CD4-positive, alpha-beta T cell (primary cell): ENCODE measurements at regions not wholly inside any gene's neighbourhood (a gene's known extent, or its start where the extent isn't known, plus 50 kb on each side); places are given as distances from the start of the nearest gene placed in this dataset.

Experiments used
- ATAC-seq: fragments of 200-7000 bp; cut with Tn5 transposase; one replicate; pipeline ENCODE4 v1.10.0; 2022; ENCODE audit warnings: mild to moderate bottlenecking; ENCODE audit not compliant: poor library complexity
- CTCF ChIA-PET: fragments of 350-600 bp; sonication (Branson Sonifier 250); formaldehyde crosslinking; loops from one replicate; lab custom pipeline; 2021; ENCODE audit warnings: antibody characterized with exemption, inconsistent platforms; lab: Charles Lee
- POLR2A ChIA-PET: fragments of 350-600 bp; sonication (Branson Sonifier 250); formaldehyde crosslinking; loops from one replicate; lab custom pipeline; 2021; ENCODE audit warnings: antibody characterized with exemption, inconsistent platforms; lab: Charles Lee
- DNase-seq, 14 experiments: peaks; one replicate each; pipeline ENCODE4 v3.0.0-alpha.2; 2013 to 2020; ENCODE audit warnings: mixed read lengths in 2 of 14
- H3K27ac ChIP-seq, 2 donors: one replicate each; pipeline versions ENCODE4 v1.5.1 to v1.7.0; 2013; ENCODE audit warnings: low read length in 2 of 2, low read depth in 1 of 2, mild to moderate bottlenecking in 1 of 2
- H3K27me3 ChIP-seq, 2 experiments: 1 replicate in 1 of 2; 2 replicates in 1 of 2; pipeline versions ENCODE4 v1.6.1 to v1.7.0; 2013; ENCODE audit warnings: low read length in 2 of 2, control low read depth in 1 of 2, mild to moderate bottlenecking in 1 of 2, moderate library complexity in 1 of 2; ENCODE audit not compliant: insufficient read depth in 2 of 2, control insufficient read depth in 1 of 2
- H3K36me3 ChIP-seq: one replicate; pipeline ENCODE4 v1.6.1; 2013; ENCODE audit warnings: low read length, control low read depth; ENCODE audit not compliant: insufficient read depth
- H3K4me1 ChIP-seq: one replicate; pipeline ENCODE4 v1.6.1; 2013; ENCODE audit warnings: low read length, control low read depth; ENCODE audit not compliant: insufficient read depth
- H3K4me3 ChIP-seq: one replicate; pipeline ENCODE4 v1.5.1; 2013; ENCODE audit warnings: mild to moderate bottlenecking, low read length, moderate library complexity
- H3K9me3 ChIP-seq, 2 experiments: 1 replicate in 1 of 2; 2 replicates in 1 of 2; pipeline versions ENCODE4 v1.6.1 to v1.7.0; 2013; ENCODE audit warnings: low read length in 2 of 2, mild to moderate bottlenecking in 2 of 2, control low read depth in 1 of 2, moderate library complexity in 1 of 2; ENCODE audit not compliant: control insufficient read depth in 1 of 2, insufficient read depth in 1 of 2
- H3K27ac Mint-ChIP-seq: one replicate; pipeline ENCODE4 v1.8.0; 2020; ENCODE audit warnings: mixed read lengths
- H3K27me3 Mint-ChIP-seq: one replicate; pipeline ENCODE4 v1.8.0; 2021; ENCODE audit warnings: mixed read lengths
- H3K36me3 Mint-ChIP-seq: one replicate; pipeline ENCODE4 v1.8.0; 2021; ENCODE audit warnings: low read depth, mixed read lengths
- H3K4me1 Mint-ChIP-seq: one replicate; pipeline ENCODE4 v1.8.0; 2021; ENCODE audit warnings: low read depth, mixed read lengths
- H3K4me3 Mint-ChIP-seq: one replicate; pipeline ENCODE4 v1.8.0; 2020; ENCODE audit warnings: mild to moderate bottlenecking, mixed read lengths
- H3K9me3 Mint-ChIP-seq: one replicate; pipeline ENCODE4 v1.8.0; 2020; ENCODE audit warnings: mixed read lengths
- intact Hi-C, 2 experiments: fragments of 100-400 bp; cut with DNase I in 1 of 2; cut with micrococcal nuclease in 1 of 2; formaldehyde crosslinking; loops; one replicate each; pipeline versions ENCODE4 v1.15.1 to v1.9.0; 2023 to 2025; cut with DNase I, micrococcal nuclease
- TF ChIP-seq, protein P1 (sequence below): fragments of 200-600 bp; IDR thresholded peaks from one replicate; pipeline ENCODE4 v1.8.0; 2022; ENCODE audit warnings: antibody characterized with exemption, mild to moderate bottlenecking

DNA sequence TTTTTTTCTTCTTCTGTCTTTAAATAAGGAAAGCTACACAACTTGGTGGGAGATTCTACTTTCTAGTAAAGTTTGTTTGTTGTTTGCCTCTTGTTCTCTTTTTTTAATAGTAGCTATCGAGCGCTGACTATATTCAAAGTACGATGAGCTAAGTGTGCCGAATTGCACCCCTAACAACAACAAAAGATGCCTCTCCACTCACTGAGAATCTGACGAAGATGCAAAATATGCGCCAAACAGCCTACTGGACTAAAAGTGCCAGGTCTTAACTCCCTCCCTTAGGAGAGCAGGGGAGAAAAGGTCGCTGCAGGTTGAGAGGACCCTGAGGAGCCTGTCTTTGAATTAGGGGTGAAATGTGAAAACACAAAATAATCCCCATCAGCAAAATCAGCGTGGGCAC, 713.8 kb upstream of the WWC1 start:
- Histone ChIP-seq H3K36me3 (no peaks in the 10 kb centered on the region), H3K4me1 (no peaks in the 10 kb centered on the region), H3K4me3 (no peak overlapping the region), H3K27ac (no peak overlapping the region), H3K27me3 (no peaks in the 10 kb centered on the region), H3K9me3 (no peaks in the 10 kb centered on the region)
- Mint-ChIP-seq H3K4me3 (no peak overlapping the region), H3K9me3 (no peaks in the 10 kb centered on the region), H3K36me3 (no peaks in the 10 kb centered on the region), H3K4me1 (peaks cover 7% of the 10 kb centered on the region), H3K27me3 (peaks cover 38% of the 10 kb centered on the region), H3K27ac (no peak overlapping the region)
- DNase-seq (no peak), ATAC-seq (no peak)
- ChIA-PET POLR2A (no interaction called here), CTCF (no interaction called here)
- TF ChIP-seq, protein P1, sequence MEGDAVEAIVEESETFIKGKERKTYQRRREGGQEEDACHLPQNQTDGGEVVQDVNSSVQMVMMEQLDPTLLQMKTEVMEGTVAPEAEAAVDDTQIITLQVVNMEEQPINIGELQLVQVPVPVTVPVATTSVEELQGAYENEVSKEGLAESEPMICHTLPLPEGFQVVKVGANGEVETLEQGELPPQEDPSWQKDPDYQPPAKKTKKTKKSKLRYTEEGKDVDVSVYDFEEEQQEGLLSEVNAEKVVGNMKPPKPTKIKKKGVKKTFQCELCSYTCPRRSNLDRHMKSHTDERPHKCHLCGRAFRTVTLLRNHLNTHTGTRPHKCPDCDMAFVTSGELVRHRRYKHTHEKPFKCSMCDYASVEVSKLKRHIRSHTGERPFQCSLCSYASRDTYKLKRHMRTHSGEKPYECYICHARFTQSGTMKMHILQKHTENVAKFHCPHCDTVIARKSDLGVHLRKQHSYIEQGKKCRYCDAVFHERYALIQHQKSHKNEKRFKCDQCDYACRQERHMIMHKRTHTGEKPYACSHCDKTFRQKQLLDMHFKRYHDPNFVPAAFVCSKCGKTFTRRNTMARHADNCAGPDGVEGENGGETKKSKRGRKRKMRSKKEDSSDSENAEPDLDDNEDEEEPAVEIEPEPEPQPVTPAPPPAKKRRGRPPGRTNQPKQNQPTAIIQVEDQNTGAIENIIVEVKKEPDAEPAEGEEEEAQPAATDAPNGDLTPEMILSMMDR = no peak
- intact Hi-C loops = no loop called here

DNA sequence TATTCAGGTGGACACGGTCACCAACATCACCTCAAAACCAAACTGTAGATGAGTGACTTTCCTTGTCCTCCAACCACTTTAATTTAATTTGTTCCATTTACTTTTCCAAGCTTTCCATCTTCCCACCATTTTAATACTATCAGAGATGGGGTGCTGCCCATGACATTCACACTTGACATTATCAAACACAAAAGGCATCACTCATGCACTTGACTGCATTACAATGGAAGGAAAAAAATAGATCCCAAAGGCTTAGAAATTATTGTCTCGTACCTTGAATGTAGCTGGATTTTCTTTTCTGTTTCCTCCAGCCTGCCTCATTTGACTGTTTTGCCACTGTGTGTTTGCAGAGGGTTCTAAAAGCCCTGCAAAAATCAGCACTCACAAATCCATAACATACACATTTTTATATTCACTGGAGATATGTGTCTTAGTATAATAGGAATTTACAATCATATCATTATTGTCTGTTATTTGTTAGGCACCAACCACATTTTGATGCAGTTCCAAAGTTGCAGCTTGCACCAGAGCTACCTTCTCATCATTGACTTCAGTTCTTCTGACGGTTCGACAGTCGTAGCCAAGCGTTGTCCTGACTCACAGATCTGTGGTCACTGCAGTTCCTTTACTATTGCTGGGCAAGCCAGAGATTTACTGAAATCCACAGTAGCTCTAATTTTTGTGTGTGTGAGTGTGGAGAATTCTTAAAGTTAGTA, 712.3 kb upstream of the WWC1 start:
- ChIA-PET CTCF (no interaction called here), POLR2A (no interaction called here)
- Histone ChIP-seq H3K9me3 (no peaks in the 10 kb centered on the region), H3K36me3 (no peaks in the 10 kb centered on the region), H3K4me1 (no peaks in the 10 kb centered on the region), H3K27me3 (no peaks in the 10 kb centered on the region), H3K27ac (no peak overlapping the region), H3K4me3 (no peak overlapping the region)
- DNase-seq (no peak), ATAC-seq (no peak)
- Mint-ChIP-seq H3K4me3 (no peak overlapping the region), H3K27me3 (peaks cover 29% of the 10 kb centered on the region), H3K27ac (no peak overlapping the region), H3K4me1 (peaks cover 6% of the 10 kb centered on the region), H3K9me3 (no peaks in the 10 kb centered on the region), H3K36me3 (no peaks in the 10 kb centered on the region)
- TF ChIP-seq, protein P1 = no peak
- intact Hi-C loops = no loop called here

DNA sequence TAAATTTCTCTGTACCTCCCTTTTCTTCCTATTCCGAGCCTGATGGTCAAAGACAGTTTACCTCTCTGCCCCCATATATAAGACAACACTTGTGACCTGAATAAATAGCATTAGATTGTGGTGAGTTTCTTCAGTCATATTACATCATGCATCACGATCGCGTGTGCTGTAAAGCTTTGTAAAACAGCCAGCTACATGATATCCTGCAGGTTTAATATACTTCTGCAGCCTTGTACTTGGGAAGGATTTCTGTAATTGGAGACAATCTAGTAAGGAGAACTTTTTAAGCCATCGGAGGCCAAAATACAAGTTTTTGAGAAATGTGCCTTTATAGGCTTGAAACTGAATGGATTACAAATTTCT, 711.8 kb upstream of the WWC1 start:
- Histone ChIP-seq H3K4me1 (no peaks in the 10 kb centered on the region), H3K36me3 (no peaks in the 10 kb centered on the region), H3K9me3 (no peaks in the 10 kb centered on the region), H3K27ac (no peak overlapping the region), H3K4me3 (no peak overlapping the region), H3K27me3 (no peaks in the 10 kb centered on the region)
- CTCF ChIA-PET = no interaction called here
- Mint-ChIP-seq H3K9me3 (no peaks in the 10 kb centered on the region), H3K4me3 (no peak overlapping the region), H3K4me1 (peaks cover under 1% of the 10 kb centered on the region), H3K27me3 (peaks cover 23% of the 10 kb centered on the region), H3K27ac (no peak overlapping the region), H3K36me3 (no peaks in the 10 kb centered on the region)
- POLR2A ChIA-PET = no interaction called here
- TF ChIP-seq, protein P1 = no peak
- ATAC-seq (no peak), DNase-seq (no peak)
- intact Hi-C loops = no loop called here
